ENCODE measurements at regions not wholly inside any gene's neighbourhood (a gene's known extent, or its start where the extent isn't known, plus 50 kb on each side); places are given as distances from the start of the nearest gene placed in this dataset.

- TF ChIP-seq CTCF (IDR thresholded peaks at IDR 0.05) (no peak), POLR2A (IDR thresholded peaks at IDR 0.05) (no peak)
These were observed 154.5 kb downstream of the BCHE start for GRCh38 chr3:165682734-165683133.
